ENCODE measurements at regions not wholly inside any gene's neighbourhood (a gene's known extent, or its start where the extent isn't known, plus 50 kb on each side); places are given as distances from the start of the nearest gene placed in this dataset.

- H3K9me3 ChIP-seq: no peaks in the 10 kb centered on the region
- DNase-seq (no peak), ATAC-seq (ENCODE audit: low FRiP score in 2 of 2) (no peak)
- TF ChIP-seq EP300 (IDR thresholded peaks at IDR 0.05): no peak
- TF ChIP-seq POLR2AphosphoS5 (IDR thresholded peaks at IDR 0.05): no peak
- TF ChIP-seq POLR2A (IDR thresholded peaks at IDR 0.05): no peak
- no peak for TF ChIP-seq CTCF (IDR thresholded peaks at IDR 0.05)
- H3K36me3 ChIP-seq: no peaks in the 10 kb centered on the region
- H3K4me3 ChIP-seq: no peak overlapping the region
- no peaks in the 10 kb centered on the region for H3K4me1 ChIP-seq
- H3K27me3 ChIP-seq: no peaks in the 10 kb centered on the region
- 54 to 71% methylated on average over 2 of the region's 2 CpGs for WGBS, 2 donors
- H3K27ac ChIP-seq: no peak overlapping the region
These were observed 262.8 kb upstream of the VCX start for GRCh38 chrX:7580127-7580526.

GRCh38 chrX:7574325-7574724, 268.6 kb upstream of the VCX start:
- H3K4me1 ChIP-seq: no peaks in the 10 kb centered on the region
- 3 to 6% methylated on average over 3 of the region's 3 CpGs for WGBS, 2 donors
- DNase-seq (no peak), ATAC-seq (ENCODE audit: low FRiP score in 2 of 2) (no peak)
- H3K9me3 ChIP-seq: no peaks in the 10 kb centered on the region
- no peaks in the 10 kb centered on the region for H3K27me3 ChIP-seq
- TF ChIP-seq POLR2AphosphoS5 (IDR thresholded peaks at IDR 0.05) (no peak), EP300 (IDR thresholded peaks at IDR 0.05) (no peak), CTCF (IDR thresholded peaks at IDR 0.05) (no peak), POLR2A (IDR thresholded peaks at IDR 0.05) (no peak)
- H3K4me3 ChIP-seq: no peak overlapping the region
- no peak overlapping the region for H3K27ac ChIP-seq
- H3K36me3 ChIP-seq: no peaks in the 10 kb centered on the region

DNA sequence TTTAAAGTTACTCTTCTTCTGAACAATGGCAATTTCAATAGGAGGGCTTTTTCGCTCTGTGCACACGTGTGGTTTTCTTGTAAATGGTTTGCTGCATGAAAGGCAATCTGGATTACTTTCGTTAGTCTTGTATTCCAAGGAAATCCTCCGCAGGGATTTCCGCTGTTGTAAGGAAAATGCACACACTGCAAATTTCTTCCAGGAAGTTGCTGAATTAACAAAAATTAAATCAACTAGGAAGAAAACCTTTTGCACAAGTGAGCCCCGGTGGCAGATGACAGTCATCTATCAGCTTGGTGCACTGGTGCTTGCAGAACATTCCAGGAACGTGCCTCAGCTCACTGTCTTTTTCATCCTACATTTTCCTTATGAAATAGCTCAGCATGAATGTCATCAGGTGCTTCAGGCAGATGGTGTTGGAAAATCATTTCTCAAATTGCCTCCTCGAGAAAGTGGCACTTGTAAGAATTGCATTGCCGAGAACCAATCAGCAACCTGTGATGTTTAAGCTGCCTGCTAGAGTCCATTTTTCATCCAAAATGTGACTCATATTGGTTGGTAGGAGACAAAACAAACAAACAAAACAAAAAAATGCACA, 272.4 kb upstream of the VCX start:
- DNase-seq (no peak), ATAC-seq (ENCODE audit: low FRiP score in 2 of 2) (no peak)
- TF ChIP-seq POLR2AphosphoS5 (IDR thresholded peaks at IDR 0.05): no peak
- Histone ChIP-seq H3K36me3 (no peaks in the 10 kb centered on the region), H3K9me3 (no peaks in the 10 kb centered on the region), H3K27ac (no peak overlapping the region), H3K4me1 (no peaks in the 10 kb centered on the region), H3K27me3 (no peaks in the 10 kb centered on the region), H3K4me3 (no peak overlapping the region)
- 72 to 83% methylated on average over 7 to 9 of the region's 9 CpGs for whole genome bisulfite sequencing, 2 donors

GRCh38 chrX:7568597-7568996, 274.4 kb upstream of the VCX start:
- Histone ChIP-seq H3K9me3 (no peaks in the 10 kb centered on the region), H3K4me1 (no peaks in the 10 kb centered on the region), H3K27ac (no peak overlapping the region), H3K36me3 (no peaks in the 10 kb centered on the region), H3K4me3 (no peak overlapping the region), H3K27me3 (no peaks in the 10 kb centered on the region)
- TF ChIP-seq CTCF (IDR thresholded peaks at IDR 0.05) (no peak), POLR2AphosphoS5 (IDR thresholded peaks at IDR 0.05) (no peak), POLR2A (IDR thresholded peaks at IDR 0.05) (no peak), EP300 (IDR thresholded peaks at IDR 0.05) (no peak)
- DNase-seq: no peak
- ATAC-seq (ENCODE audit: low FRiP score in 2 of 2): no peak
- WGBS, 2 donors: 79 to 83% methylated on average over 4 of the region's 4 CpGs

DNA sequence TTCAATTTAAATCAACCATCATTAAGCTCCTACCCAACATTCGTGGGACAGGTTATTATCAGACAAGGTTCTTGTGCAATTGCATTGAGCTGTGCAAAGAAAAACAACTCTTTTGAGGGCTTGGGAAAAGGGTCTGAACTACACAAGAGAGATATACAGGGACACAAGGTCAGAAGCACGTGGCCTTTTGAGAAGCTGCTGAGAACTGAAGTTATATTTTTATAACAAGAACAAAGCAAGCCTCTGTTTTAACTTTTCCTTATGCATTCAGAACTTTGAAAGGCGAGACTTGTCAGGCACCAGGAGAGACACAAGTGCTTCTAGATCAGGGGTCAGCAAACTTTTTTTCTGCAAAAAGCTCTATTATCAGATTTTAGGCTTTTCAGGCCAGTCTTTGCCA, 274.8 kb upstream of the VCX start:
- WGBS, 2 donors: 41 to 42% methylated on average over 3 of the region's 3 CpGs
- H3K27ac ChIP-seq: no peak overlapping the region
- H3K9me3 ChIP-seq: no peaks in the 10 kb centered on the region
- H3K4me1 ChIP-seq: no peaks in the 10 kb centered on the region
- H3K36me3 ChIP-seq: no peaks in the 10 kb centered on the region
- no peaks in the 10 kb centered on the region for H3K27me3 ChIP-seq
- TF ChIP-seq POLR2AphosphoS5 (IDR thresholded peaks at IDR 0.05): no peak
- no peak for TF ChIP-seq EP300 (IDR thresholded peaks at IDR 0.05)
- no peak for TF ChIP-seq CTCF (IDR thresholded peaks at IDR 0.05)
- TF ChIP-seq POLR2A (IDR thresholded peaks at IDR 0.05): no peak
- ATAC-seq (ENCODE audit: low FRiP score in 2 of 2) (no peak), DNase-seq (no peak)
- no peak overlapping the region for H3K4me3 ChIP-seq
